HepG2 (cell line): ENCODE measurements at regions not wholly inside any gene's neighbourhood (a gene's known extent, or its start where the extent isn't known, plus 50 kb on each side); places are given as distances from the start of the nearest gene placed in this dataset.

ENCODE experiments used
- ARNTL ChIP-seq: sonication (generic); formaldehyde crosslinking; IDR thresholded peaks from 2 replicates; pipeline ENCODE4 v1.4.0; 2020; ENCODE audit warnings: mild to moderate bottlenecking, missing genetic modification reagents
- FOXO1 ChIP-seq: sonication (generic); formaldehyde crosslinking; IDR thresholded peaks from 2 replicates; pipeline ENCODE4 v1.4.0; 2020; ENCODE audit warnings: missing genetic modification reagents
- MEIS1 ChIP-seq: sonication (generic); formaldehyde crosslinking; IDR thresholded peaks from 2 replicates; pipeline ENCODE4 v1.9.0; 2021; ENCODE audit warnings: mild to moderate bottlenecking, missing genetic modification reagents, moderate library complexity, borderline replicate concordance
- SKIL ChIP-seq: sonication (generic); formaldehyde crosslinking; IDR thresholded peaks from 2 replicates; pipeline ENCODE4 v1.8.0; 2022; ENCODE audit warnings: missing genetic modification reagents, mild to moderate bottlenecking, moderate library complexity, borderline replicate concordance
- ZNF317 ChIP-seq: sonication (generic); formaldehyde crosslinking; IDR thresholded peaks from 2 replicates; pipeline ENCODE4 v1.5.0; 2020; ENCODE audit warnings: mild to moderate bottlenecking, missing genetic modification reagents
- TF ChIP-seq, protein P1 (sequence below): sonication (generic); formaldehyde crosslinking; IDR thresholded peaks from 2 replicates; pipeline ENCODE4 v1.5.0; 2020; ENCODE audit warnings: mild to moderate bottlenecking, missing genetic modification reagents
- TF ChIP-seq, protein P2 (sequence below): sonication (generic); formaldehyde crosslinking; IDR thresholded peaks from 2 replicates; pipeline ENCODE4 v1.5.0; 2020; ENCODE audit warnings: mild to moderate bottlenecking, missing genetic modification reagents, moderate library complexity

GRCh38 chr14:23814527-23815256 lies 138.9 kb upstream of the DHRS4 start:
- no peak for TF ChIP-seq ARNTL
- TF ChIP-seq FOXO1: no peak
- no peak for TF ChIP-seq MEIS1 (CRISPR knock-in tag)
- TF ChIP-seq, protein P1, sequence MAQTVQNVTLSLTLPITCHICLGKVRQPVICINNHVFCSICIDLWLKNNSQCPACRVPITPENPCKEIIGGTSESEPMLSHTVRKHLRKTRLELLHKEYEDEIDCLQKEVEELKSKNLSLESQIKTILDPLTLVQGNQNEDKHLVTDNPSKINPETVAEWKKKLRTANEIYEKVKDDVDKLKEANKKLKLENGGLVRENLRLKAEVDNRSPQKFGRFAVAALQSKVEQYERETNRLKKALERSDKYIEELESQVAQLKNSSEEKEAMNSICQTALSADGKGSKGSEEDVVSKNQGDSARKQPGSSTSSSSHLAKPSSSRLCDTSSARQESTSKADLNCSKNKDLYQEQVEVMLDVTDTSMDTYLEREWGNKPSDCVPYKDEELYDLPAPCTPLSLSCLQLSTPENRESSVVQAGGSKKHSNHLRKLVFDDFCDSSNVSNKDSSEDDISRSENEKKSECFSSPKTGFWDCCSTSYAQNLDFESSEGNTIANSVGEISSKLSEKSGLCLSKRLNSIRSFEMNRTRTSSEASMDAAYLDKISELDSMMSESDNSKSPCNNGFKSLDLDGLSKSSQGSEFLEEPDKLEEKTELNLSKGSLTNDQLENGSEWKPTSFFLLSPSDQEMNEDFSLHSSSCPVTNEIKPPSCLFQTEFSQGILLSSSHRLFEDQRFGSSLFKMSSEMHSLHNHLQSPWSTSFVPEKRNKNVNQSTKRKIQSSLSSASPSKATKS: no peak
- TF ChIP-seq, protein P2, sequence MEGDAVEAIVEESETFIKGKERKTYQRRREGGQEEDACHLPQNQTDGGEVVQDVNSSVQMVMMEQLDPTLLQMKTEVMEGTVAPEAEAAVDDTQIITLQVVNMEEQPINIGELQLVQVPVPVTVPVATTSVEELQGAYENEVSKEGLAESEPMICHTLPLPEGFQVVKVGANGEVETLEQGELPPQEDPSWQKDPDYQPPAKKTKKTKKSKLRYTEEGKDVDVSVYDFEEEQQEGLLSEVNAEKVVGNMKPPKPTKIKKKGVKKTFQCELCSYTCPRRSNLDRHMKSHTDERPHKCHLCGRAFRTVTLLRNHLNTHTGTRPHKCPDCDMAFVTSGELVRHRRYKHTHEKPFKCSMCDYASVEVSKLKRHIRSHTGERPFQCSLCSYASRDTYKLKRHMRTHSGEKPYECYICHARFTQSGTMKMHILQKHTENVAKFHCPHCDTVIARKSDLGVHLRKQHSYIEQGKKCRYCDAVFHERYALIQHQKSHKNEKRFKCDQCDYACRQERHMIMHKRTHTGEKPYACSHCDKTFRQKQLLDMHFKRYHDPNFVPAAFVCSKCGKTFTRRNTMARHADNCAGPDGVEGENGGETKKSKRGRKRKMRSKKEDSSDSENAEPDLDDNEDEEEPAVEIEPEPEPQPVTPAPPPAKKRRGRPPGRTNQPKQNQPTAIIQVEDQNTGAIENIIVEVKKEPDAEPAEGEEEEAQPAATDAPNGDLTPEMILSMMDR (CRISPR knock-in tag): no peak
- TF ChIP-seq SKIL (CRISPR knock-in tag): no peak
- TF ChIP-seq ZNF317 (CRISPR knock-in tag): no peak
